Sigmoid colon (tissue), 4 donors: ENCODE measurements at regions not wholly inside any gene's neighbourhood (a gene's known extent, or its start where the extent isn't known, plus 50 kb on each side); places are given as distances from the start of the nearest gene placed in this dataset.

ENCODE experiments used
- CTCF ChIP-seq, 4 experiments: fragments of 450-650 bp in 3 of 4; fragments of 200-600 bp in 1 of 4; IDR thresholded peaks; one replicate each; pipeline ENCODE4 v1.5.1; 2016 to 2019; ENCODE audit warnings: antibody characterized with exemption in 4 of 4, mild to moderate bottlenecking in 3 of 4, moderate library complexity in 2 of 4
- POLR2A ChIP-seq, 2 donors: fragments of 450-650 bp; IDR thresholded peaks; one replicate each; pipeline ENCODE4 v1.6.1; 2016; ENCODE audit warnings: antibody characterized with exemption in 2 of 2, mild to moderate bottlenecking in 2 of 2, moderate library complexity in 2 of 2
- POLR2AphosphoS5 ChIP-seq, 4 donors: sonication (generic); formaldehyde crosslinking; IDR thresholded peaks; one replicate each; pipeline ENCODE4 v1.6.1; 2017; ENCODE audit warnings: antibody characterized with exemption in 4 of 4

- TF ChIP-seq POLR2A (IDR thresholded peaks at IDR 0.05) (no peak), CTCF (IDR thresholded peaks at IDR 0.05) (no peak), POLR2AphosphoS5 (IDR thresholded peaks at IDR 0.05) (peak in 1 of 4 donors; percentile 3)
Measured at GRCh38 chrX:3175659-3176438, 134.6 kb downstream of the ARSF start.
